ENCODE measurements at regions not wholly inside any gene's neighbourhood (a gene's known extent, or its start where the extent isn't known, plus 50 kb on each side); places are given as distances from the start of the nearest gene placed in this dataset.

GRCh38 chr10:125392609-125393008 is 232.2 kb upstream of the CTBP2 start:
- TF ChIP-seq CTCF (IDR thresholded peaks at IDR 0.05 in 8 of 11, conservative IDR thresholded peaks at IDR 0.05 in 3 of 11) (no peak), POLR2A (IDR thresholded peaks at IDR 0.05) (no peak), POLR2AphosphoS5 (IDR thresholded peaks at IDR 0.05) (no peak)
